ENCODE measurements at regions not wholly inside any gene's neighbourhood (a gene's known extent, or its start where the extent isn't known, plus 50 kb on each side); places are given as distances from the start of the nearest gene placed in this dataset.
"Not testable (repeated sequence)": the region's sequence is repeated elsewhere in the genome, so short reads cannot be mapped to it uniquely, and the experiment has no call there.

DNA sequence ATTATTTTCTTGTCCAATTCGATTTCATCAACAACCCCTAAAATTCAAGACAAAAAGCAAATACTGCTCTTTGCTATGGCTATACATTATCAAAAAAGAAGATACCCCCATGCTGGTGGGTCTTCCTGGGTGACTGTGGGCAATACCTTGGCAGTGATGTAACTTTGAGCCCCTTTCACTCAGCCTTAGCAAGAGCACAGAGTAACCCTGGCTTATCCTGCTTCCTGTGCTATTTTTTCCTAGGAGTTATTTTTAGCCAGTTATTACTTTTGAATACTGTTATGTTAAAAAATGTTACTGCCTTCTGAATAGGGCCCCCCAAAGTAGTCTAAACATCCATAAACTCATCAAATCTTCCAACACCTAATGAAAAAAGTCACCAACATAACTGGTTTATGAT lies 145.6 kb upstream of the TSLP start:
- no peak for DNase-seq

DNA sequence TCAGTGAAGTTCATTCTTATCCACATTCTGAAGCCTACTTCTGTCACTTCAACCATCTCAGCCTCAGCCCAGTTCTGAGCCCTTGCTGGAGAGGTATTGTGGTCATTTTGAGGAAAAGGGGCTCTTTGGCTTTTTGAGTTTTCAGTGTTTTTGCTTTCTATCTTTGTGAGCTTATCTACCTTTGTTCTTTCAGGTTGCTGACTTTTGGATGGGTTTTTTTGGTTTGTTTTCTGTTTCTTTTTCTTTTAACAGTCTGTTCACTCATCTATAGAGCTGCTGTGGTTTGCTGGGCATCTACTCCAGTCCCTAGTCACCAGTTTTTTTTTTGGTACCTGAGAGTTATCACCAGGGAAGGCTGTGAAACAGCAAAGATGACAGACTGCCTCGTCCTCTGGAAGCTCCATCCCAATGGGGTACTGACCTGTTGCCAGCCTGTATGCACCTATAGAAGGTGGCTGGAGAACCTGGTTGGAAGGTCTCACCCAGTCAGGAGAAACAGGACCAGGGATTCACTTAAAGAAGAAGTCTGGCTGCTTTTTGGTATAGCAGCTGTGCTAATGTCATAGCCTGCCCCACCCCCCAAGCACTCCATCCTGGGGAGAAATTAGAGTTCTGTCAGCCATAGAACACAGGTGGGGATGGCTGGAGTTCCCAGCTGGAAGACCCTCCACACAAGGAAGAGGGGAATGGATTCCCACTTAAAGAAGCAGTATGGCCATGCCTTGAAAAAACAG lies 138.6 kb upstream of the TSLP start:
- DNase-seq: no peak

GRCh38 chr5:110940136-110940535 lies 131.4 kb upstream of the TSLP start:
- DNase-seq: no peak

DNA sequence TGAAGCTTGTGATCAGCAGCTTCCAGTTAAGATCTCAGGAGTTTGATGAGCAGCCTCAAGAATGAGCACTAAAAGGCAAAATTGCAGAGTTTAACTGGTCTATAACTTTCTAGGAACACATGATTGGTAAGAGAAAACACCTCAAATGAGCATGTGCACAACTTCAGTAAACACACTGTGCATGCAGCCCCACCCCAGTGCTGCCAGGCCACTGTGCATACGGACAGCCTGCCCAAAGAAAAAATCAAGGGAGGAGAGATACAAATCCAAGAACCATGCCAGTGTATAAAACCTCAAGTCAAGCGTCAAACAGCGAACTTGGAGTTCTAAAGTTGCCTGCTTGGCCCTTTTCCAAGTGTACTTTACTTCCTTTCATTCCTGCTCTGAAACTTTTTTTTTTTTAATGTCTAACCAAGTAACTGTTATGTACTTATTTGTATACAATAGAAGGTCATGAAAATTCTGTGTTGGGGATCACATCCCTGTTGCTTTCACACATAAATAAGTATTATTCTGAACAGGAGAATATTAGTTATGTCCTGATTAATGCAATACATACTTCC lies 125.6 kb upstream of the TSLP start:
- DNase-seq: no peak

DNA sequence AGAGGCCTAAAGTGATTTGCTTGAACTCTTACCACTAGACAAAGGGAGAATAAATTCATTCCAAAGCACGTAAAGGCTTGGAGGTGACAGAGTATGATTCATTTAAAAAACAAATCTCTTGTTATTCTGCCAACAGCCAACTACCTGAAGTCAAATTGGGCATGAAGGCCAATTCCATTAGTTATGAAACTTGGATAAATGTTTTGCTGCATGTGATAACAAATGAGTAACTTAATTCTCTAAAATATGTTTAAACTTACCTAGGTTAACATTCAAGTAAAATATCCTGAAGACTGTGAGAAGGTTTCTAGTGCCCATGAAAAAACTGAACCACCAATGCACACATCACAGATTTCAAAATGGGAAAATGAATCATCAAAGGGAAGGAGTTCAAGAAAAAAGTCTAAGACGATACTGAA lies 120.1 kb upstream of the TSLP start:
- DNase-seq: no peak

- no peak for DNase-seq
These were observed 115.1 kb upstream of the TSLP start for GRCh38 chr5:110956280-110956912.

GRCh38 chr5:110956913-110957813 lies 114.3 kb upstream of the TSLP start:
- DNase-seq: no peak

GRCh38 chr5:110957934-110958333 lies 113.6 kb upstream of the TSLP start:
- DNase-seq: no peak

GRCh38 chr5:110963495-110963894 lies 108.0 kb upstream of the TSLP start:
- DNase-seq: no peak

DNA sequence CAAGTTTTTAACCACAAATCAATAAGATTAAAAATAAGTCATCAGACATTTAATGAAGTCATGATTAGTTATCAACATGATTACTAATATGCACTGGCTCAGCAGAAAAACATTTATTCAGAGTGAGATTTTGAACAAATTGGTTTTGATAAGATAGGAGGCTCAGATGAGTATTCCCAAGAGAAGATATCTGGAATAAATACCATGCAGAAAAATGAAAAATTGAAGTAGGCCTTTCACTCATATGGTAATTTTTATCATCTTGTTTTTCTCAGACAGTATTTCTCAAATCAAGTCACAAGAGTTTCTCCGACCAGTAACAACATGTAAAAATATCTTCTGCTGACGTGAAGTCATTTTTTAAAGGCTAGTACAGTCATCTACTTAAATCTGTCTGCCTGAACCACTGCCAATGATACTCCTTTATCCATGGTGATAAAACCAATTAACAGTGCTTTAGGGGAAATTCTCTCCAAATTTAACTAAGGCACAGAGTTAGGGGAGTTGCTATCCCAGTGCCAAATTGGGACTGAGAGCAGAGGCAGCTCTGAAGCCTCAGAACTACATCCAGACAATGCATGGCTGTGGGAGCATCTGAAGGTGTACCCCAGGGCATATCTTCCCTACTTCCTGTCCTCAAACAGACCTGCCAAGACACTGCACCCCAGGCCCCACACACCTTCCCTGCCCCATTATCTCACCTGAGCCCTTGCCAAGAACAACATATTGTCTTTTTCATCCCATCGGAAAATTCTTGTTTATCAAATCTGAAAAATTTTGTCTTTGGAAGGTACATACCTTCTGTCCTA lies 105.5 kb upstream of the TSLP start:
- DNase-seq: no peak

DNA sequence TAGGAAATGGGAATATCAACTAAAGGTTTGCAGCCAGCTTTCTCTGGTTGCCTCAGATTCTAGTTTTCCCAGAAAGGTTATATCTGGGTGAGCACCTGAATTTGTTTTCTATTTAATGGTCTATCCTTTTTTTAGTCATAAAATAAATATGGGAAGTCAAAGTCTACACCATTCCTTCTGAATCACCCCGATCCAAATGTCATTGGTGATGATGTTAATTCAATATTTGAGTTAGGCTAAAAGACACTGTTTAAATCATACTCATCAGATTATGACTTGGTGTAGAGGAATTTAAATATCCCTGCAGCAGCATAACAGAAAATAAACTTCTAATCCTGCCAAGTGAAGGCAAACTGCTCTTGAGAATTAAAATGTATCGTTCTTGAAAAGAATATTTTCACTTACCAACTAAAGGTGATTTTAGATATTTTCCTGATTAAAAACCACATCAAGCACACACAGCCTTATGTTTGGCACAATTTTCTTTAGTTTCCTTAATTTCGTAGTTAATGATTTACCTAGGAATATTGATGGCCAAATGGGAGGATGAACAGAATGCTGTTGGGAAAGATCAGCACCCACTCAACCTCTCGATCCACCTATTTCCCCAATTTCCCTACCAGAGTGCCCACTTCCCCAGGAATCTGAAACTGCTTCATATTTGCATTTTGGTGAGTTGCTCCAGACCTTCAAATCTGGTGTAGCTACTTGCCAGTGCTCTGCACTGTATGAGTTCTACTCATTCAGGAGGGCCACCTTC lies 103.1 kb upstream of the TSLP start:
- no peak for DNase-seq

- no peak for DNase-seq
These were observed 102.0 kb upstream of the TSLP start for GRCh38 chr5:110969502-110969901.

DNA sequence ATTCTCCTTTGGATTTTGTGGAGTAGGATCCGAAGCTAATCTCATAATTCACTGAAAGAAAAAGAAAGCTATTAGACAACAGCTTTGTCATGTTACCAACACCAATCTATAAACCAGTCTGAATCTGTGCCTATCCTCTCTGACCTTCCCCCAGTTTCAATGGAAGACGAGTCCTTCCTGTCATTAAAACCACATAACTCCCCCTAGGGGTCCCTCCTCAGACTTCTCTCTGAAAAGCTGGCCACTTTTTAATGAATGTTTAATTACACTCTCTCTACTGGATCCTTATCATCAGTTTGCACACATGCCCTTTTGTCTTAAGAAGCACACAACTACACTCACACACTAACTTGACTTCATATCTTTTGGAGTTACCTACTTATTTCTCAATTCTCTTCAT lies 98.0 kb upstream of the TSLP start:
- no peak for DNase-seq

DNA sequence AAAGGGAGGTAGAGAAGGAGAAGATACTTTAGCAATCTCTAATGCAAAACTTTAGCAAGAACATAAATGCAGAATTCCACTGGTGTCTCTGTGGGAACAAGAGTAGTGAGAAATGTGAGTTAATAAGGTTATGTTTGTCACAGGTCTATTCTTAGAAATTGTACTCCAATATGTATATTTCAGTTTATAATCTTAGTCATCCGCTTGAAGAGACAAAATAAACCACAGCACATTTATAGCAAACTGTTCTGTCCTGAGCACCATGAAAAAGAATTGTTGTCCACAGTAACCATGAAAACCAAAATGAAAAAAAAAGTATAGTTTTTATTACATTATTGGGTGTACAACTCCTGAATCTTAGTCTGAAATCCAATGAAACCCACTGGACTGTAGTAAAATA lies 93.6 kb upstream of the TSLP start:
- DNase-seq: no peak

DNA sequence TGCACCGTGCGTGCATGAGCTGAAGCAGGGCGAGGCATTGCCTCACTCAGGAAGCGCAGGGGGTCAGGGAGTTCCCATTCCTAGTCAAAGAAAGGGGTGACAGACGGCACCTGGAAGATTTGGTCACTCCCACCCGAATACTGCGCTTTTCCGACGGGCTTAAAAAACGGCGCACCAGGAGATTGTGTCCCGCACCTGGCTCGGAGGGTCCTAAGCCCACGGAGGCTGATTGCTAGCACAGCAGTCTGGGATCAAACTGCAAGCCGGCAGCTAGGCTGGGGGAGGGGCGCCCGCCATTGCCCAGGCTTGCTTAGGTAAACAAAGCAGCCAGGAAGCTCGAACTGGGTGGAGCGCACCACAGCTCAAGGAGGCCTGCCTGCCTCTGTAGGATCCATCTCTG lies 85.6 kb upstream of the TSLP start:
- DNase-seq: not testable (repeated sequence)

DNA sequence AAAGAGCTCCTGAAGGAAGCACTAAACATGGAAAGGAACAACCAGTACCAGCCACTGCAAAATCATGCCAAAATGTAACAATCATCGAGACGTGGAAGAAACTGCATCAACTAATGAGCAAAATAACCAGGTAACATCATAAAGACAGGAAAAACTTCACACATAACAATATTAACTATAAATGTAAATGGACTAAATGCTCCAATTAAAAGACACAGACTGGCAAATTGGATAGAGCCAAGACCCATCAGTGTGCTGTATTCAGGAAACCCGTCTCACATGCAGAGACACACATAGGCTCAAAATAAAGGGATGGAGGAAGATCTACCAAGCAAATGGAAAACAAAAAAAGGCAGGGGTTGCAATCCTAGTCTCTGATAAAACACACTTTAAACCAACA lies 83.9 kb upstream of the TSLP start:
- DNase-seq: not testable (repeated sequence)

GRCh38 chr5:110996742-110997141 lies 74.8 kb upstream of the TSLP start:
- no peak for DNase-seq

GRCh38 chr5:111002036-111002435 lies 69.5 kb upstream of the TSLP start:
- no peak for DNase-seq

DNA sequence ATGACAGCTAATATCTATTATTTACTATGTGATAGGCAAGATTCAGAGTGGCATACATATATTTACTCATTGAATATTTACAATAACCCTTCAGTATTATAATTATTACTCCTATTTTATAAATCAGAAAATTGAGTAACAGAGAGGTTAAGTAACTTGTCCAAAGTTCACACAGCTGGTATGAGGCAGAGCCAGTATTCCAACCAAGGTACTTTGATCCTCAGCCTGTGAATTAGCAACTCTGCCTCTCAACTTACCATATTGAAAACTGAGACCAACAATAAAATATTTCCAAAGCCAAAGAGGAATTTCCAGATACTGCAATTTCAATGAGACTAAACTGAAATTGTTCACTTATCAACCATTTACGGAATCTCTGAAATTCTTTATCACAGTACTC lies 67.9 kb upstream of the TSLP start:
- DNase-seq: no peak

DNA sequence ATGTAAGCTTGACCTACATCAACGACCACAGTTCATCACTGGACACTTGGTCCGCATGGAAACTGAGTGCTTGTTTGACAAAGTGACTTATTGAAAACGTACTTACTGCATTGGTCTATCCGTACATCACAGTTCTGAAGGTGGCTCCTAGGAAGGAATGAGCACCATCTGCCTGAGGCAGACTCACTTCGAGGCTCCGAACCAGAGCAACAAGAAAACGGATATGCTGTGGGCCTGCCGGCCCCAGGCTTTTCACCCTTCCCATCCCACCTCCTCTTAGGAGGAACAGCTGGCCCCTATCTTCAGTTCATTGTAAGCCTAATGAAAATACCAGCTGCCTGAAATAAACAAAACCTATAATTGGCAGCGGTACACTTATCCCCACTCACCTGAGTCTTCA lies 67.2 kb upstream of the TSLP start:
- no peak for DNase-seq

DNA sequence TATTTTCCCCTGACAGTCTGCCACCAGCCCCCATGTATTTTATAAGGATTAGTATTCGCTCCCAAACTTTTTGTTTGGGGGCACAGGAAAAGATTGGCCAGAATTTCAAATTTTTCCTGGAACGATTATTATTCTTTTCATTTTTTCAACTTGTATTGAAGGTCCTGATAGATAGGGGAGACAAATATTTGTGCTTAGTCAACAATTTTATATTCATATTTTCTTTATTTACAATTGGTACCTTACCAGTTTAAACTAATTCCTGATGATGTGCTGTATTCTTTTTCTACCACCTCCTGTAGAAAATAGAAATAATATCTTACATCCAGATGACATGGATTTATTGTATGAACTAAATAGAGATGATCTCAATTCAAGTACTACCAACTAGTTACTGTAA lies 60.7 kb upstream of the TSLP start:
- DNase-seq: no peak

DNA sequence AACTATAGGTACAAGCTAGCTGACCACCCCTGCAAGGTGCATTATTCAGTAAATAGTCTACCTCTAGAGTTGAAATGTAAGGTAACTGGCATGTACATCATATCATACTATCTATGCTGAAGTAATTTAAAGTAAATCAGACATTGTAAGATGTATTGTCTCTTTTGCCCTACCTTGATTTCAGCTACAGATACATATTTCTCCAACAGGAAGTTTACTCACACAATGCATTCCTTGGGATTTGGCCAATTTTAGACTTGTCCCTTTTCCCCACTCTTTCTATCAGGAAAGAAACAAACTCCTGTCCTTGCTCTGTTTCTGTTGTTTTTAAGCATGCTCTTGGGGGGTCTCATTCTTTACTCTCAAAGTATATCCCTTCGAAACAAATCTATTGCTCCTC lies 58.5 kb upstream of the TSLP start:
- no peak for DNase-seq

All from NCI-H446 treated with DMSO at 0.1 percent for 48 hours (cell line).